HepG2 (cell line): ENCODE measurements at regions not wholly inside any gene's neighbourhood (a gene's known extent, or its start where the extent isn't known, plus 50 kb on each side); places are given as distances from the start of the nearest gene placed in this dataset.

Experiments
- ATAC-seq: fragments of 200-7000 bp; cut with Tn5 transposase; 3 replicates; pipeline ENCODE4 v1.9.1; 2020; ENCODE audit warnings: mild to moderate bottlenecking, moderate library complexity
- BruUV-seq: library from RNA; stranded (reverse); fragments of 400-500 nt; replicated peaks from 2 replicates; lab custom pipeline; 2021; lab: Mats Ljungman, UMichigan
- CTCF ChIA-PET: fragments of 300-600 bp; formaldehyde crosslinking; extraction: SDS; loops from one replicate; lab custom pipeline; 2021; ENCODE audit warnings: low total read pairs, inconsistent platforms, low intra/inter-chr PET ratio; lab: Yijun Ruan, JAX
- POLR2A ChIA-PET: fragments of 350-600 bp; sonication (Branson Sonifier 250); formaldehyde crosslinking; loops from one replicate; lab custom pipeline; 2020; ENCODE audit warnings: antibody characterized with exemption, inconsistent platforms; lab: Yijun Ruan, JAX
- DNase-seq: peaks from one replicate; pipeline ENCODE4 v3.0.0-alpha.2; 2015; ENCODE audit warnings: low spot score
- FAIRE-seq: peaks from 3 replicates; lab custom pipeline; 2011; peaks lifted over from hg19 to GRCh38; lab: Jason Lieb, UNC
- H2AFZ ChIP-seq: one replicate; pipeline ENCODE4 v1.6.1; 2011; ENCODE audit warnings: low read length, inconsistent platforms
- H3K27ac ChIP-seq: fragments of 300-600 bp; 3 replicates; pipeline ENCODE4 v1.8.0; 2011; ENCODE audit warnings: mixed run types, mild to moderate bottlenecking, mixed read lengths, low read length, inconsistent platforms; ENCODE audit not compliant: insufficient read depth; ENCODE audit errors: extremely low read length
- H3K27me3 ChIP-seq, 2 experiments: fragments of 200-600 bp in 1 of 2; 2 replicates in 1 of 2; 3 replicates in 1 of 2; pipeline versions ENCODE4 v1.6.0 to v1.8.0; 2011; ENCODE audit warnings: low read length in 2 of 2, mild to moderate bottlenecking in 2 of 2, moderate library complexity in 2 of 2, inconsistent platforms in 1 of 2; ENCODE audit not compliant: insufficient read depth in 2 of 2, control insufficient read depth in 1 of 2
- H3K36me3 ChIP-seq, 2 experiments: fragments of 200-600 bp in 1 of 2; replicated peaks in 1 of 2; 2 replicates in 1 of 2; 3 replicates in 1 of 2; pipeline versions ENCODE4 v1.5.1 to v1.8.0; 2011; ENCODE audit warnings: low read length in 2 of 2, inconsistent platforms in 1 of 2; ENCODE audit not compliant: insufficient read depth in 2 of 2, control insufficient read depth in 1 of 2
- H3K4me1 ChIP-seq: 2 replicates; pipeline ENCODE4 v1.5.1; 2012; ENCODE audit warnings: low read length, inconsistent platforms; ENCODE audit not compliant: insufficient read depth
- H3K4me2 ChIP-seq: 2 replicates; pipeline ENCODE4 v1.6.0; 2011; ENCODE audit warnings: low read depth, low read length, inconsistent platforms
- H3K4me3 ChIP-seq, 3 experiments: fragments of 200-600 bp in 1 of 3; sonication (generic), shearing (Covaris generic) in 1 of 3; replicated peaks in 1 of 3; 2 replicates each; pipeline ENCODE4 v1.5.1; 2011 to 2016; ENCODE audit warnings: low read length in 3 of 3, inconsistent platforms in 2 of 3, low read depth in 2 of 3, mild to moderate bottlenecking in 2 of 3, control low read depth in 1 of 3, mixed read lengths in 1 of 3; ENCODE audit not compliant: insufficient read depth in 1 of 3
- H3K79me2 ChIP-seq: one replicate; pipeline ENCODE4 v1.6.1; 2011; ENCODE audit warnings: low read length, inconsistent platforms; ENCODE audit not compliant: insufficient read depth
- H3K9ac ChIP-seq: 2 replicates; pipeline ENCODE4 v1.6.0; 2011; ENCODE audit warnings: mild to moderate bottlenecking, low read depth, low read length, inconsistent platforms; ENCODE audit not compliant: insufficient read depth
- H3K9me3 ChIP-seq: 2 replicates; pipeline ENCODE4 v1.5.1; 2012; ENCODE audit warnings: mild to moderate bottlenecking, low read length
- H4K20me1 ChIP-seq: 2 replicates; pipeline ENCODE4 v1.6.0; 2011; ENCODE audit warnings: inconsistent platforms, mild to moderate bottlenecking, low read length, moderate library complexity; ENCODE audit not compliant: insufficient read depth
- DNMT1 ChIP-seq: sonication (generic); formaldehyde crosslinking; IDR thresholded peaks from 2 replicates; pipeline ENCODE4 v1.5.1; 2020; ENCODE audit warnings: mild to moderate bottlenecking, missing genetic modification reagents
- FOXO1 ChIP-seq: sonication (generic); formaldehyde crosslinking; IDR thresholded peaks from 2 replicates; pipeline ENCODE4 v1.4.0; 2020; ENCODE audit warnings: missing genetic modification reagents
- IRF2 ChIP-seq: IDR thresholded peaks from 2 replicates; pipeline ENCODE4 v1.6.1; 2018; ENCODE audit warnings: missing genetic modification reagents, missing compliant biosample characterization
- JUN ChIP-seq: sonication (generic); formaldehyde crosslinking; IDR thresholded peaks from 2 replicates; pipeline ENCODE4 v1.4.0; 2020; ENCODE audit warnings: mild to moderate bottlenecking, missing genetic modification reagents
- MTF1 ChIP-seq: sonication (generic); formaldehyde crosslinking; IDR thresholded peaks from 2 replicates; pipeline ENCODE4 v1.5.0; 2020; ENCODE audit warnings: missing genetic modification reagents
- SP1 ChIP-seq, 2 experiments: fragments of 450-650 bp in 1 of 2; sonication (generic) in 1 of 2; formaldehyde crosslinking in 1 of 2; IDR thresholded peaks; 2 replicates each; pipeline versions ENCODE4 v1.4.0 to v1.6.1; 2016 to 2020; ENCODE audit warnings: missing genetic modification reagents in 1 of 2
- SUZ12 ChIP-seq: fragments of 150-350 bp; IDR thresholded peaks from 2 replicates; pipeline ENCODE4 v1.6.1; 2014; ENCODE audit warnings: low read depth, low read length
- ZNF232 ChIP-seq: sonication (generic); formaldehyde crosslinking; IDR thresholded peaks from 2 replicates; pipeline ENCODE4 v1.4.0; 2020; ENCODE audit warnings: missing genetic modification reagents, borderline replicate concordance
- ZNF33B ChIP-seq: sonication (generic); formaldehyde crosslinking; IDR thresholded peaks from 2 replicates; pipeline ENCODE4 v1.5.1; 2020; ENCODE audit warnings: mild to moderate bottlenecking, missing genetic modification reagents
- ZNF343 ChIP-seq: sonication (generic); formaldehyde crosslinking; IDR thresholded peaks from 2 replicates; pipeline ENCODE4 v1.4.0; 2020; ENCODE audit warnings: mild to moderate bottlenecking, missing genetic modification reagents
- ZNF530 ChIP-seq: sonication (generic); formaldehyde crosslinking; IDR thresholded peaks from 2 replicates; pipeline ENCODE4 v1.5.0; 2020; ENCODE audit warnings: low read depth, mild to moderate bottlenecking, missing genetic modification reagents
- ZNF607 ChIP-seq: sonication (generic); formaldehyde crosslinking; IDR thresholded peaks from 2 replicates; pipeline ENCODE4 v1.5.1; 2020; ENCODE audit warnings: missing genetic modification reagents, mild to moderate bottlenecking, borderline replicate concordance
- ZNF749 ChIP-seq: sonication (generic); formaldehyde crosslinking; IDR thresholded peaks from 2 replicates; pipeline ENCODE4 v1.8.0; 2022; ENCODE audit warnings: mild to moderate bottlenecking, missing genetic modification reagents, moderate library complexity, borderline replicate concordance
- ZNF768 ChIP-seq: sonication (generic); formaldehyde crosslinking; IDR thresholded peaks from 2 replicates; pipeline ENCODE4 v1.4.0; 2020; ENCODE audit warnings: missing genetic modification reagents
- ZSCAN21 ChIP-seq: sonication (generic); formaldehyde crosslinking; IDR thresholded peaks from 2 replicates; pipeline ENCODE4 v1.8.0; 2022; ENCODE audit warnings: mild to moderate bottlenecking, missing genetic modification reagents, moderate library complexity, borderline replicate concordance
- WGBS: methylation state at CpG from one replicate; pipeline ENCODE4 v1.1.6; 2017; ENCODE audit warnings: low lambda C conversion rate; 5-methylcytosine and 5-hydroxymethylcytosine counted together
- in situ Hi-C: cut with HindIII; loops from 2 replicates; pipeline ENCODE4 v1.10.0; 2017; ENCODE audit warnings: low pct_unique_long_range_greater_than_20kb; ENCODE audit not compliant: extremely low pct_ligation_motif_present
- intact Hi-C: fragments of 100-400 bp; cut with micrococcal nuclease; formaldehyde crosslinking; loops from one replicate; pipeline ENCODE4 v1.10.0; 2022; ENCODE audit not compliant: unreplicated experiment
- TF ChIP-seq, protein P1 (sequence below): sonication (generic); formaldehyde crosslinking; IDR thresholded peaks from 2 replicates; pipeline ENCODE4 v1.5.0; 2020; ENCODE audit warnings: missing genetic modification reagents
- TF ChIP-seq, protein P2 (sequence below): sonication (generic); formaldehyde crosslinking; conservative IDR thresholded peaks from 2 replicates; pipeline ENCODE4 v1.8.0; 2022; ENCODE audit warnings: mild to moderate bottlenecking, moderate library complexity, missing genetic modification reagents
- TF ChIP-seq, protein P3 (sequence below): sonication (generic); formaldehyde crosslinking; IDR thresholded peaks from 2 replicates; pipeline ENCODE4 v1.8.1; 2023; ENCODE audit warnings: mild to moderate bottlenecking, missing genetic modification reagents, borderline replicate concordance
- TF ChIP-seq, protein P4 (sequence below): sonication (generic); formaldehyde crosslinking; IDR thresholded peaks from 2 replicates; pipeline ENCODE4 v1.5.1; 2020; ENCODE audit warnings: mild to moderate bottlenecking, missing genetic modification reagents, borderline replicate concordance

DNA sequence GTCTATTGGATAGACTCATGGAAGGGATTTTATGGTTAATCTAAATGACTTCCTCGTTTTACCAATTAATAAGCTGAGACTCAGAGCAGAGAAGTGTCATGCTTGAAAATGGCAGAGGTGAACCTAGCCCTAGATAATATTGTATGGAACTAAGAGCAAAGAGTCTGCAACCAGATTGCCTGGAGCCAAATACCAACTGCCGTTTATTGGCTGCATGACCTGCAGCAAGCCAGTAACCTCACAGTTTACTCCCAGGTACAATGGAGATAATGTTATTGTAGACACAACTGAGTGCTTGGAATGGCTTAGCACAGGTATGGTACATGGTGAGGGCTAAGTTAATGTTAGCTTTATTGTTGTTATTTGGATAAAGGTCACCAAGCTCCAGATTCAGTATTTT lies 84.6 kb upstream of the FAT3 start:
- H3K9me3 ChIP-seq = no peaks in the 10 kb centered on the region
- ChIA-PET CTCF (no interaction called here), POLR2A (no interaction called here)
- FAIRE-seq (no peak), DNase-seq (no peak), ATAC-seq (no peak)
- BruUV-seq = no TSS peak
- H4K20me1 ChIP-seq = no peaks in the 10 kb centered on the region
- no peak overlapping the region for H3K27ac ChIP-seq
- H3K9ac ChIP-seq = no peak overlapping the region
- H3K4me1 ChIP-seq = no peaks in the 10 kb centered on the region
- intact Hi-C loops = no loop called here
- H3K4me2 ChIP-seq = no peak overlapping the region
- 0% methylated on average over 2 of the region's 2 CpGs for WGBS
- in situ Hi-C loops = no loop called here
- no peak overlapping the region for H3K4me3 ChIP-seq
- no peaks in the 10 kb centered on the region for H3K36me3 ChIP-seq
- H3K79me2 ChIP-seq = no peaks in the 10 kb centered on the region
- no peaks in the 10 kb centered on the region for H3K27me3 ChIP-seq
- H2AFZ ChIP-seq = no peak overlapping the region
- TF ChIP-seq, protein P1, sequence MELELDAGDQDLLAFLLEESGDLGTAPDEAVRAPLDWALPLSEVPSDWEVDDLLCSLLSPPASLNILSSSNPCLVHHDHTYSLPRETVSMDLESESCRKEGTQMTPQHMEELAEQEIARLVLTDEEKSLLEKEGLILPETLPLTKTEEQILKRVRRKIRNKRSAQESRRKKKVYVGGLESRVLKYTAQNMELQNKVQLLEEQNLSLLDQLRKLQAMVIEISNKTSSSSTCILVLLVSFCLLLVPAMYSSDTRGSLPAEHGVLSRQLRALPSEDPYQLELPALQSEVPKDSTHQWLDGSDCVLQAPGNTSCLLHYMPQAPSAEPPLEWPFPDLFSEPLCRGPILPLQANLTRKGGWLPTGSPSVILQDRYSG (CRISPR knock-in tag) = no peak
- TF ChIP-seq, protein P2, sequence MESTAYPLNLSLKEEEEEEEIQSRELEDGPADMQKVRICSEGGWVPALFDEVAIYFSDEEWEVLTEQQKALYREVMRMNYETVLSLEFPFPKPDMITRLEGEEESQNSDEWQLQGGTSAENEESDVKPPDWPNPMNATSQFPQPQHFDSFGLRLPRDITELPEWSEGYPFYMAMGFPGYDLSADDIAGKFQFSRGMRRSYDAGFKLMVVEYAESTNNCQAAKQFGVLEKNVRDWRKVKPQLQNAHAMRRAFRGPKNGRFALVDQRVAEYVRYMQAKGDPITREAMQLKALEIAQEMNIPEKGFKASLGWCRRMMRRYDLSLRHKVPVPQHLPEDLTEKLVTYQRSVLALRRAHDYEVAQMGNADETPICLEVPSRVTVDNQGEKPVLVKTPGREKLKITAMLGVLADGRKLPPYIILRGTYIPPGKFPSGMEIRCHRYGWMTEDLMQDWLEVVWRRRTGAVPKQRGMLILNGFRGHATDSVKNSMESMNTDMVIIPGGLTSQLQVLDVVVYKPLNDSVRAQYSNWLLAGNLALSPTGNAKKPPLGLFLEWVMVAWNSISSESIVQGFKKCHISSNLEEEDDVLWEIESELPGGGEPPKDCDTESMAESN = no peak
- TF ChIP-seq ZNF232 (CRISPR knock-in tag) = no peak
- TF ChIP-seq, protein P3, sequence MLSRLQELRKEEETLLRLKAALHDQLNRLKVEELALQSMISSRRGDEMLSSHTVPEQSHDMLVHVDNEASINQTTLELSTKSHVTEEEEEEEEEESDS = no peak
- no peak for TF ChIP-seq FOXO1 (CRISPR knock-in tag)
- TF ChIP-seq ZNF749 (CRISPR knock-in tag) = no peak
- TF ChIP-seq, protein P4, sequence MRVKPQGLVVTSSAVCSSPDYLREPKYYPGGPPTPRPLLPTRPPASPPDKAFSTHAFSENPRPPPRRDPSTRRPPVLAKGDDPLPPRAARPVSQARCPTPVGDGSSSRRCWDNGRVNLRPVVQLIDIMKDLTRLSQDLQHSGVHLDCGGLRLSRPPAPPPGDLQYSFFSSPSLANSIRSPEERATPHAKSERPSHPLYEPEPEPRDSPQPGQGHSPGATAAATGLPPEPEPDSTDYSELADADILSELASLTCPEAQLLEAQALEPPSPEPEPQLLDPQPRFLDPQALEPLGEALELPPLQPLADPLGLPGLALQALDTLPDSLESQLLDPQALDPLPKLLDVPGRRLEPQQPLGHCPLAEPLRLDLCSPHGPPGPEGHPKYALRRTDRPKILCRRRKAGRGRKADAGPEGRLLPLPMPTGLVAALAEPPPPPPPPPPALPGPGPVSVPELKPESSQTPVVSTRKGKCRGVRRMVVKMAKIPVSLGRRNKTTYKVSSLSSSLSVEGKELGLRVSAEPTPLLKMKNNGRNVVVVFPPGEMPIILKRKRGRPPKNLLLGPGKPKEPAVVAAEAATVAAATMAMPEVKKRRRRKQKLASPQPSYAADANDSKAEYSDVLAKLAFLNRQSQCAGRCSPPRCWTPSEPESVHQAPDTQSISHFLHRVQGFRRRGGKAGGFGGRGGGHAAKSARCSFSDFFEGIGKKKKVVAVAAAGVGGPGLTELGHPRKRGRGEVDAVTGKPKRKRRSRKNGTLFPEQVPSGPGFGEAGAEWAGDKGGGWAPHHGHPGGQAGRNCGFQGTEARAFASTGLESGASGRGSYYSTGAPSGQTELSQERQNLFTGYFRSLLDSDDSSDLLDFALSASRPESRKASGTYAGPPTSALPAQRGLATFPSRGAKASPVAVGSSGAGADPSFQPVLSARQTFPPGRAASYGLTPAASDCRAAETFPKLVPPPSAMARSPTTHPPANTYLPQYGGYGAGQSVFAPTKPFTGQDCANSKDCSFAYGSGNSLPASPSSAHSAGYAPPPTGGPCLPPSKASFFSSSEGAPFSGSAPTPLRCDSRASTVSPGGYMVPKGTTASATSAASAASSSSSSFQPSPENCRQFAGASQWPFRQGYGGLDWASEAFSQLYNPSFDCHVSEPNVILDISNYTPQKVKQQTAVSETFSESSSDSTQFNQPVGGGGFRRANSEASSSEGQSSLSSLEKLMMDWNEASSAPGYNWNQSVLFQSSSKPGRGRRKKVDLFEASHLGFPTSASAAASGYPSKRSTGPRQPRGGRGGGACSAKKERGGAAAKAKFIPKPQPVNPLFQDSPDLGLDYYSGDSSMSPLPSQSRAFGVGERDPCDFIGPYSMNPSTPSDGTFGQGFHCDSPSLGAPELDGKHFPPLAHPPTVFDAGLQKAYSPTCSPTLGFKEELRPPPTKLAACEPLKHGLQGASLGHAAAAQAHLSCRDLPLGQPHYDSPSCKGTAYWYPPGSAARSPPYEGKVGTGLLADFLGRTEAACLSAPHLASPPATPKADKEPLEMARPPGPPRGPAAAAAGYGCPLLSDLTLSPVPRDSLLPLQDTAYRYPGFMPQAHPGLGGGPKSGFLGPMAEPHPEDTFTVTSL (CRISPR knock-in tag) = no peak
- no peak for TF ChIP-seq ZSCAN21 (CRISPR knock-in tag)
- TF ChIP-seq IRF2 (CRISPR knock-in tag) = no peak
- no peak for TF ChIP-seq SP1 (IDR thresholded peaks at IDR 0.05)
- no peak for TF ChIP-seq SP1 (CRISPR knock-in tag; IDR thresholded peaks at IDR 0.05)
- no peak for TF ChIP-seq ZNF343
- TF ChIP-seq SUZ12 = no peak
- TF ChIP-seq ZNF33B = no peak
- no peak for TF ChIP-seq ZNF530
- no peak for TF ChIP-seq JUN (CRISPR knock-in tag)
- TF ChIP-seq ZNF768 (CRISPR knock-in tag) = no peak
- no peak for TF ChIP-seq ZNF607 (CRISPR knock-in tag)
- no peak for TF ChIP-seq DNMT1 (CRISPR knock-in tag)
- TF ChIP-seq MTF1 (CRISPR knock-in tag) = no peak
